B cell (primary cell): ENCODE measurements at regions not wholly inside any gene's neighbourhood (a gene's known extent, or its start where the extent isn't known, plus 50 kb on each side); places are given as distances from the start of the nearest gene placed in this dataset.

Source experiments
- ATAC-seq: fragments of 200-7000 bp; cut with Tn5 transposase; one replicate; pipeline ENCODE4 v1.10.0; 2021; ENCODE audit warnings: low read depth, mild to moderate bottlenecking, moderate number of reproducible peaks, moderate library complexity
- CTCF ChIA-PET: fragments of 350-600 bp; sonication (Branson Sonifier 250); formaldehyde crosslinking; loops from one replicate; lab custom pipeline; 2021; ENCODE audit warnings: antibody characterized with exemption, inconsistent platforms; lab: Charles Lee
- POLR2A ChIA-PET: fragments of 350-600 bp; sonication (Branson Sonifier 250); formaldehyde crosslinking; loops from one replicate; lab custom pipeline; 2021; ENCODE audit warnings: antibody characterized with exemption; lab: Charles Lee
- DNase-seq: peaks from one replicate; pipeline ENCODE4 v3.0.0; 2013
- H2AFZ ChIP-seq: 2 replicates; pipeline ENCODE4 v1.6.1; 2012; ENCODE audit warnings: mild to moderate bottlenecking, low read depth, low read length; ENCODE audit not compliant: insufficient read depth, poor library complexity, severe bottlenecking
- H3K27ac ChIP-seq, 2 donors: 1 replicate in 1 of 2; 2 replicates in 1 of 2; pipeline ENCODE4 v1.5.1; 2012 to 2013; ENCODE audit warnings: low read length in 2 of 2, mild to moderate bottlenecking in 2 of 2, moderate library complexity in 1 of 2
- H3K27me3 ChIP-seq, 4 experiments: fragments of 200-600 bp in 1 of 4; sonication (generic) in 1 of 4; replicated peaks in 1 of 4; 1 replicate in 2 of 4; 2 replicates in 2 of 4; pipeline versions ENCODE4 v1.6.1 to v1.7.0; 2013 to 2016; ENCODE audit warnings: low read length in 3 of 4, mild to moderate bottlenecking in 2 of 4, mixed read lengths in 1 of 4, moderate library complexity in 1 of 4; ENCODE audit not compliant: insufficient read depth in 4 of 4, control insufficient read depth in 3 of 4; ENCODE audit errors: control extremely low read depth in 1 of 4
- H3K36me3 ChIP-seq, 2 experiments: replicated peaks in 1 of 2; 1 replicate in 1 of 2; 2 replicates in 1 of 2; pipeline versions ENCODE4 v1.6.1 to v1.7.1; 2013; ENCODE audit warnings: low read length in 1 of 2; ENCODE audit not compliant: insufficient read depth in 2 of 2, control insufficient read depth in 1 of 2; ENCODE audit errors: control extremely low read depth in 1 of 2, extremely low read depth in 1 of 2
- H3K4me1 ChIP-seq, 2 donors: fragments of 200-600 bp in 1 of 2; sonication (generic) in 1 of 2; 1 replicate in 1 of 2; 2 replicates in 1 of 2; pipeline versions ENCODE4 v1.5.1 to v1.6.1; 2013 to 2017; ENCODE audit warnings: low read length in 2 of 2; ENCODE audit not compliant: control insufficient read depth in 2 of 2, insufficient read depth in 2 of 2
- H3K4me2 ChIP-seq: replicated peaks from 2 replicates; pipeline ENCODE3; 2012; ENCODE audit warnings: mild to moderate bottlenecking, low read depth, low read length; ENCODE audit not compliant: poor library complexity, severe bottlenecking
- H3K4me3 ChIP-seq, 5 experiments: fragments of 200-600 bp in 1 of 5; sonication (generic) in 1 of 5; 1 replicate in 3 of 5; 2 replicates in 2 of 5; pipeline versions ENCODE4 v1.5.1 to v1.7.0; 2011 to 2016; ENCODE audit warnings: low read length in 4 of 5, mild to moderate bottlenecking in 4 of 5, low read depth in 2 of 5, control low read depth in 1 of 5, moderate library complexity in 1 of 5; ENCODE audit not compliant: insufficient read depth in 1 of 5; ENCODE audit errors: control extremely low read depth in 1 of 5, extremely low read depth in 1 of 5
- H3K79me2 ChIP-seq: fragments of 200-600 bp; sonication (generic); one replicate; pipeline ENCODE4 v1.6.0; 2016; ENCODE audit warnings: low read length; ENCODE audit not compliant: control insufficient read depth, insufficient read depth
- H3K9ac ChIP-seq: fragments of 200-600 bp; sonication (generic); 2 replicates; pipeline ENCODE4 v1.6.1; 2017; ENCODE audit warnings: mild to moderate bottlenecking, low read length, moderate library complexity
- H3K9me3 ChIP-seq, 3 donors: one replicate each; pipeline versions ENCODE4 v1.6.1 to v1.7.1; 2013; ENCODE audit warnings: low read length in 2 of 3; ENCODE audit not compliant: control insufficient read depth in 2 of 3, insufficient read depth in 1 of 3; ENCODE audit errors: control extremely low read depth in 1 of 3
- H4K20me1 ChIP-seq: 2 replicates; pipeline ENCODE4 v1.6.0; 2012; ENCODE audit warnings: mild to moderate bottlenecking, low read length; ENCODE audit not compliant: insufficient read depth, control insufficient read depth, poor library complexity, severe bottlenecking
- H3K27ac Mint-ChIP-seq: one replicate; pipeline ENCODE4 v1.8.0; 2021; ENCODE audit warnings: mixed read lengths
- H3K27me3 Mint-ChIP-seq: one replicate; pipeline ENCODE4 v1.8.0; 2021; ENCODE audit warnings: mixed read lengths
- H3K4me1 Mint-ChIP-seq: one replicate; pipeline ENCODE4 v1.8.0; 2021; ENCODE audit warnings: mixed read lengths
- H3K4me3 Mint-ChIP-seq: one replicate; pipeline ENCODE4 v1.8.0; 2021; ENCODE audit warnings: mixed read lengths
- H3K9me3 Mint-ChIP-seq: one replicate; pipeline ENCODE4 v1.8.0; 2022; ENCODE audit warnings: mixed read lengths; ENCODE audit not compliant: insufficient read depth
- EZH2 ChIP-seq: IDR thresholded peaks from 2 replicates; pipeline ENCODE4 v1.6.1; 2012; ENCODE audit warnings: borderline replicate concordance, low read depth, mild to moderate bottlenecking, moderate library complexity, low read length; ENCODE audit not compliant: insufficient read depth, poor library complexity, severe bottlenecking
- WGBS: methylation state at CpG from one replicate; pipeline ENCODE4 v1.1.5; 2013; ENCODE audit warnings: missing lambda C conversion rate; ENCODE audit not compliant: insufficient coverage; 5-methylcytosine and 5-hydroxymethylcytosine counted together
- intact Hi-C: fragments of 100-400 bp; cut with micrococcal nuclease; formaldehyde crosslinking; loops from one replicate; pipeline ENCODE4 v1.10.0; 2022
- TF ChIP-seq, protein P1 (sequence below): fragments of 200-600 bp; IDR thresholded peaks from one replicate; pipeline ENCODE4 v1.8.0; 2022; ENCODE audit warnings: antibody characterized with exemption, mild to moderate bottlenecking

DNA sequence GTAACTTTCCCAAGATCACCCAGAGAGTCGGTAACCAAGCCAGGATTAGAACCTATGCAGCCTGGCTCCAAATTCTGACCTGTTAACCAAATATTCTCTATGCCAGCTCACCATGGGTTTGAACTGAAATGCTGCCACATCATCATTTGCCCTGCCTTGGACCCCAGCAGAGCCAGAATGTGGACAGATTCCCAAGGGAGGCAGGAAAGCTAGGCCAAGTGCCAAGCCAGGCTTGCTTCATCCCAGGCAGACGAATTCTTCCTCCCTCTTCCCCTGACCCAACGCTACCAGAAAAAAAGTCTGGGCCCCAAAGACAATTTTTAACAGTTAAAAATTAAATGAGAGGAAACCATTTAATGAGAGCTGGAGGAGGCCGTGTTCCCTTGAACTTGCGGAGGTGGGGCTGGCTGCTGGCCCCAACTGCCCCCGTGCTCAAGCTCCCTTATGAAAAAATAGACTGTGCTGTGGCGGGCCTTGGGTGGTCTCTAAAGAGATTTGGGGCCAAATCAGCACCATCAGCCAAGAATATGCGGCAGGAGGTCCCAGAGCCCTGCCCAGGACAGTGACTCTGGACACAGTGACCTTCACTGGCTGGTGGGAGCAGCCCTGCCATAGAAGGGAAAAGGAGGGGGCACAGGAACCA lies 184.1 kb upstream of the SYT13 start:
- CTCF ChIA-PET: no interaction called here

DNA sequence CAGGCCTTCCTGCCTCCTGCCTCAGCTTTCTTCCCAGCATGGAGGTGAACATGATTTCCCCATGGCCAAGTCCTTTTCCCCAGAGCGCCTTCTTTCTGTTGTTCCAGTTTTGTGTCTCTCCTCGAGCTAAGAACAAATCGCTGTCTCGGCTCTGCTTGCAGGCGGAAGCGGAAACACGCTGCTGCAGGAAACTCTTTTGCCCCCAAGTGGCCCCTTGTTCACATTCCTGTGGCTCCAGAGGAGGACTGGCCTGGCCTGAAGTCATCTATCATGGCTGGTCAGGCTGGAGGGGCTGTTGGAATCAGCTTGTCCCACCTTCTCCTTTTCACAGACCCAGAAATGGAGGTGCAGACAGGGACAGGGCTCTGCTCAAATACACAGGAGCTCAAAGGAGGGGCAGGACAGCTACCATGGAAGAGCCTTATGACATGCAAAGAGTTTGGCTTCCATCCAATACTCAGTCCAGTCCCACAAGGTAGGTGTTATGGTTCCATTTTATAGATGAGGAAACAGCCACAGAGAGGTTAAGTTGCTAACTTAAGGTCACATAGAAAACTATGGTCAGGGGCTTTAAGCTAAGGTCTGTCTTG lies 182.2 kb upstream of the SYT13 start:
- ATAC-seq (no peak), DNase-seq (no peak)
- peaks cover 0 to 4% (median 0%) of the 10 kb centered on the region in 4 experiments for H3K27me3 ChIP-seq
- no peak overlapping the region for H3K4me3 Mint-ChIP-seq
- ChIA-PET POLR2A (no interaction called here), CTCF (no interaction called here)
- WGBS: 25% methylated on average over 7 of the region's 7 CpGs
- H3K79me2 ChIP-seq: no peaks in the 10 kb centered on the region
- H3K36me3 ChIP-seq: no peaks in the 10 kb centered on the region
- peaks cover 6% of the 10 kb centered on the region for H3K27me3 Mint-ChIP-seq
- H3K9me3 ChIP-seq: no peaks in the 10 kb centered on the region
- intact Hi-C loops: no loop called here
- TF ChIP-seq, protein P1, sequence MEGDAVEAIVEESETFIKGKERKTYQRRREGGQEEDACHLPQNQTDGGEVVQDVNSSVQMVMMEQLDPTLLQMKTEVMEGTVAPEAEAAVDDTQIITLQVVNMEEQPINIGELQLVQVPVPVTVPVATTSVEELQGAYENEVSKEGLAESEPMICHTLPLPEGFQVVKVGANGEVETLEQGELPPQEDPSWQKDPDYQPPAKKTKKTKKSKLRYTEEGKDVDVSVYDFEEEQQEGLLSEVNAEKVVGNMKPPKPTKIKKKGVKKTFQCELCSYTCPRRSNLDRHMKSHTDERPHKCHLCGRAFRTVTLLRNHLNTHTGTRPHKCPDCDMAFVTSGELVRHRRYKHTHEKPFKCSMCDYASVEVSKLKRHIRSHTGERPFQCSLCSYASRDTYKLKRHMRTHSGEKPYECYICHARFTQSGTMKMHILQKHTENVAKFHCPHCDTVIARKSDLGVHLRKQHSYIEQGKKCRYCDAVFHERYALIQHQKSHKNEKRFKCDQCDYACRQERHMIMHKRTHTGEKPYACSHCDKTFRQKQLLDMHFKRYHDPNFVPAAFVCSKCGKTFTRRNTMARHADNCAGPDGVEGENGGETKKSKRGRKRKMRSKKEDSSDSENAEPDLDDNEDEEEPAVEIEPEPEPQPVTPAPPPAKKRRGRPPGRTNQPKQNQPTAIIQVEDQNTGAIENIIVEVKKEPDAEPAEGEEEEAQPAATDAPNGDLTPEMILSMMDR: no peak
- TF ChIP-seq EZH2: no peak
- no peak overlapping the region for H3K9ac ChIP-seq
- H3K27ac Mint-ChIP-seq: no peak overlapping the region
- no peaks in the 10 kb centered on the region for H4K20me1 ChIP-seq
- H3K4me1 Mint-ChIP-seq: no peaks in the 10 kb centered on the region
- no peak overlapping the region for H3K4me3 ChIP-seq
- H3K27ac ChIP-seq: no peak overlapping the region
- H2AFZ ChIP-seq: peak overlapping the region; percentile 1
- no peaks in the 10 kb centered on the region for H3K9me3 Mint-ChIP-seq
- no peak overlapping the region for H3K4me2 ChIP-seq
- H3K4me1 ChIP-seq: no peaks in the 10 kb centered on the region

More for the DNA sequence above, 184.1 kb upstream of the SYT13 start:
- Histone ChIP-seq H3K4me3 (no peak overlapping the region), H3K36me3 (no peaks in the 10 kb centered on the region), H4K20me1 (no peaks in the 10 kb centered on the region), H2AFZ (no peak overlapping the region), H3K4me1 (no peaks in the 10 kb centered on the region), H3K4me2 (no peak overlapping the region), H3K79me2 (no peaks in the 10 kb centered on the region), H3K9me3 (no peaks in the 10 kb centered on the region), H3K9ac (no peak overlapping the region), H3K27ac (no peak overlapping the region), H3K27me3 (peaks cover 0 to 7% (median 0%) of the 10 kb centered on the region in 4 experiments)
- DNase-seq (no peak), ATAC-seq (no peak)
- intact Hi-C loops: no loop called here
- no peaks in the 10 kb centered on the region for H3K9me3 Mint-ChIP-seq
- H3K4me1 Mint-ChIP-seq: no peaks in the 10 kb centered on the region
- H3K27ac Mint-ChIP-seq: no peak overlapping the region
- WGBS: 69% methylated on average over 6 of the region's 8 CpGs
- H3K27me3 Mint-ChIP-seq: peaks cover 6% of the 10 kb centered on the region
- TF ChIP-seq, protein P1: no peak
- no peak for TF ChIP-seq EZH2
- no peak overlapping the region for H3K4me3 Mint-ChIP-seq
- POLR2A ChIA-PET: no interaction called here
